Hematopoietic multipotent progenitor cell (in vitro differentiated cells): ENCODE measurements at regions not wholly inside any gene's neighbourhood (a gene's known extent, or its start where the extent isn't known, plus 50 kb on each side); places are given as distances from the start of the nearest gene placed in this dataset.
A peak's percentile ranks its signal among the peaks of the same experiment; 100 is the strongest.
"Not testable (repeated sequence)": the region's sequence is repeated elsewhere in the genome, so short reads cannot be mapped to it uniquely, and the experiment has no call there.

Experiments
- DNase-seq, 3 donors: peaks; one replicate each; pipeline ENCODE4 v3.0.0-alpha.2; 2011 to 2015; ENCODE audit warnings: low read depth in 2 of 3, low spot score in 2 of 3

- DNase-seq: no peak
These were observed 532.3 kb upstream of the SLITRK5 start for GRCh38 chr13:87138866-87139265.

GRCh38 chr13:87147076-87147475, 524.1 kb upstream of the SLITRK5 start:
- DNase-seq: no peak

GRCh38 chr13:87153371-87153770, 517.8 kb upstream of the SLITRK5 start:
- no peak for DNase-seq

- no peak for DNase-seq
These were observed 504.8 kb upstream of the SLITRK5 start for GRCh38 chr13:87166348-87166747.

DNA sequence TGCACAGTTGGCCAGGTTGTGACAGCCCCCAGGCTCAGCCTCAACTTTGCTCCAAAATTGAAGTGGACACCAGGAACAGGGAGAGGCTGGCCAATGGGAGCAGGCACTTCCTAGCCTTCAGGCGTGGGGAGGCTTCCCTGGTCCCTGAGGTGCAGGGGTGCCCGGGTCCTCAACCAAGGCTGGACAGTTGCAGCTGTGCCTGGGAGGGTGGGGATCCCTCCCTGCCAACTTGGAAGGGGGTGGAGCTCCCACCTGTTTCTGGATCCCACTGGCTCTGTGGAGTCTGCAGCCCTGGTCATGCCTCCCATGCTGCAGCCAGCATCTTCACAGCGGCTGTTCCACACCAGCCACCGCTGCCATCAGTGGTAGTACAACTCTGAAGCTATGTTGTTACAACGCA, 502.8 kb upstream of the SLITRK5 start:
- no peak for DNase-seq

- no peak for DNase-seq
These were observed 501.8 kb upstream of the SLITRK5 start for GRCh38 chr13:87169337-87169736.

- DNase-seq: no peak
These were observed 498.9 kb upstream of the SLITRK5 start for GRCh38 chr13:87172166-87172835.

DNA sequence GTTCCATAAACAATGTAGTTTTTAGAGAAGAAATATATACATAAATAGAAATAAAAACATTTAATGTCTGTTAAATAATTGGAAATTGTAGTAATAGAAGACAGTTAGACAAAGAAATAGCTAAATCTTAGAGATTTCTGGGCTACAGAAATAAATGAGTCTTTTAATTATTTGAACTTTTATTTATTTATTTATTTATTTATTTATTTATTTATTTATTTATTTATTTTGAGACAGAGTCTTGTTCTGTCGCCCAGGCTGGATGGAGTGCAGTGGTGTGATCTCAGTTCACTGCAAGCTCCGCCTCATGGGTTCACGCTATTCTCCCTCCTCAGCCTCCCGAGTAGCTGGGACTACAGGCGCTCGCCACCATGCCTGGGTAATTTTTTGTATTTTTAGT, 486.0 kb upstream of the SLITRK5 start:
- not testable (repeated sequence) for DNase-seq

- DNase-seq: not testable (repeated sequence)
These were observed 484.5 kb upstream of the SLITRK5 start for GRCh38 chr13:87186647-87187046.

GRCh38 chr13:87191485-87191884, 479.7 kb upstream of the SLITRK5 start:
- DNase-seq: not testable (repeated sequence)

DNA sequence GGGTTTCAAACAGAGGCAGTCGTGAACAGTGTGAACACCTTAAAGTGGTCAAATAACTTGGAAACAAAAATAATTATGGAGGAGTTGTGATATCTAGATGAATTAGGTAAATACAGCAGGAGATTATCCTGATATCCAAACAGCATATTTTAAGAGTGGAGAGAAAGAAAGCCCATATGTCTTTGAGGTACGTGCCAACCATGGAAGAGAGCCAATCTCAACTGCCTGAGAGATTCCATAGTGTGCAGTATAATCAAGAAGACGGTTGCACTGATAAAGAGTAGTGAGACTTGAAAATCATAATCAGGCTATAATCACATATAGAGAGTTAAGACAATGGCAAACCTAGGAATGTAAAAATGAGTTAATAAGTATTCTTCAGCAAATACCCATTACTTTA, 472.8 kb upstream of the SLITRK5 start:
- DNase-seq: no peak

GRCh38 chr13:87206708-87207107, 464.5 kb upstream of the SLITRK5 start:
- no peak for DNase-seq

- DNase-seq: no peak
These were observed 463.7 kb upstream of the SLITRK5 start for GRCh38 chr13:87207280-87208003.

DNA sequence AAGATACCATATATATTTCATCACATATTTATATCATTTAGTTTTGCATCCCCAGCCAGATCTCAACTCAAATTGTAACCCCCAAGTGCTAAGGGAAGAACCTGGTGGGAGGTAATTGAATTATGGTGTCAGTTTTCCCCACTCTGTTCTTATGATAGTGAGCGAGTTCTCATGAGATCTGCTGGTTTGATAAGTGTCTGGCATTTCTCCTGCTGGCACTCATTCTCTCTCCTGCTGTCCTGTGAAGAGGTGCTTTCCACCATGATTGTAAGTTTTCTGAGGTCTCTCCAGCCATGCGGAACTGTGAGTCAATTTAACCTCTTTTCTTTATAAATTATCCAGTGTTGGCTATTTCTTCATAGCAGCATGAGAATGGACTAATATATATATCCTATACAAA, 462.5 kb upstream of the SLITRK5 start:
- DNase-seq: no peak

GRCh38 chr13:87234981-87235380, 436.2 kb upstream of the SLITRK5 start:
- peak in 2 of 3 donors; percentile 18 to 70 for DNase-seq

DNA sequence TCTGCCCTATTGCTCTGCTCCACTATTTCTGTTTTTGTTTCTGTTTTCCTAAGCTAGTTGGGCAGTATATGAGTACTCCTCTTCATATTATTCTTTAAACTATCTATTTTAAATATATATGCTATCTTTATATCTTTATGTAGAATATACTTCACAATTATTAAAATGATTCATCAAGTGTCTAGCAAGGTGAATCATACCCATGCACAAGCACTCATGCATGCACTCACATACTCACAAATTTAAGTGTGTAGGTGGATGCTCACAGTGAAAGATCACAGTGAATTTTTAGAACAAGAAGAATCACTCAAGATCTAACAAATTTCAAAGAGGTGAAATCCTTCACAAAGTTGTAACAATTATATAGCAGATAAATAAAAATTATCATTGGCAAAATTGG, 435.6 kb upstream of the SLITRK5 start:
- no peak for DNase-seq

GRCh38 chr13:87244256-87244890, 426.8 kb upstream of the SLITRK5 start:
- DNase-seq: peak in 2 of 3 donors; percentile 64 to 89

DNA sequence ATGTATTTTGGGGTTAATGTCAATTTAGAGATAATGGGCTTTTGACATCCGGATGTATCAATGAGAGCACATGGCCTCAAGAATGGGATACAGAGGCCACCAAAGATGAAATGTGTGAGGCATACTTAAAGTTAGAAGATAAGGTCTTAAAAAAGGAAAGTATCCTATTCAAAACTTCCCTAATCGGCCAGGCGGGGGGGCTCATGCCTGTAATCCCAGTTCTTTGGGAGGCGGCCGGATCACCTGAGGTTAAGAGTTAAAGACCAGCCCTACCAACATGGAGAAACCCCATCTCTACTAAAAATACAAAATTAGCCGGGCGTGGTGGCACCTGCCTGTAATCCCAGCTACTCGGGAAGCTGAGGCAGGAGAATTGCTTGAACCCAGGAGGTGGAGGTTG, 421.3 kb upstream of the SLITRK5 start:
- not testable (repeated sequence) for DNase-seq

- no peak for DNase-seq
These were observed 415.8 kb upstream of the SLITRK5 start for GRCh38 chr13:87255394-87255793.

GRCh38 chr13:87259479-87260083, 411.6 kb upstream of the SLITRK5 start:
- no peak for DNase-seq

- peak in 2 of 3 donors; percentile 63 to 86 for DNase-seq
These were observed 396.9 kb upstream of the SLITRK5 start for GRCh38 chr13:87274209-87274819.
